Loucy (cell line): ENCODE measurements at regions not wholly inside any gene's neighbourhood (a gene's known extent, or its start where the extent isn't known, plus 50 kb on each side); places are given as distances from the start of the nearest gene placed in this dataset.

Experiments used
- CTCF ChIP-seq: fragments of 200-600 bp; sonication (generic); conservative IDR thresholded peaks from 2 replicates; pipeline ENCODE4 v1.5.1; 2014; ENCODE audit warnings: mild to moderate bottlenecking, antibody characterized with exemption, low read length
- EZH2phosphoT487 ChIP-seq: fragments of 200-600 bp; IDR thresholded peaks from 2 replicates; pipeline ENCODE4 v1.6.1; 2018; ENCODE audit warnings: antibody characterized with exemption, mild to moderate bottlenecking, moderate library complexity, borderline replicate concordance

GRCh38 chr1:5189384-5189783 is 535.0 kb downstream of the AJAP1 start:
- TF ChIP-seq CTCF (no peak), EZH2phosphoT487 (no peak)
